Activated CD8-positive, alpha-beta memory T cell treated with anti-CD3 and anti-CD28 coated beads, Interleukin-2, amount 50 U/mL, for 1 hour (primary cell): ENCODE measurements at regions not wholly inside any gene's neighbourhood (a gene's known extent, or its start where the extent isn't known, plus 50 kb on each side); places are given as distances from the start of the nearest gene placed in this dataset.
A peak's percentile ranks its signal among the peaks of the same experiment; 100 is the strongest.

Source experiments
- DNase-seq: peaks from one replicate; pipeline ENCODE4 v3.0.0-alpha.2; 2020; ENCODE audit errors: extremely low read depth

DNA sequence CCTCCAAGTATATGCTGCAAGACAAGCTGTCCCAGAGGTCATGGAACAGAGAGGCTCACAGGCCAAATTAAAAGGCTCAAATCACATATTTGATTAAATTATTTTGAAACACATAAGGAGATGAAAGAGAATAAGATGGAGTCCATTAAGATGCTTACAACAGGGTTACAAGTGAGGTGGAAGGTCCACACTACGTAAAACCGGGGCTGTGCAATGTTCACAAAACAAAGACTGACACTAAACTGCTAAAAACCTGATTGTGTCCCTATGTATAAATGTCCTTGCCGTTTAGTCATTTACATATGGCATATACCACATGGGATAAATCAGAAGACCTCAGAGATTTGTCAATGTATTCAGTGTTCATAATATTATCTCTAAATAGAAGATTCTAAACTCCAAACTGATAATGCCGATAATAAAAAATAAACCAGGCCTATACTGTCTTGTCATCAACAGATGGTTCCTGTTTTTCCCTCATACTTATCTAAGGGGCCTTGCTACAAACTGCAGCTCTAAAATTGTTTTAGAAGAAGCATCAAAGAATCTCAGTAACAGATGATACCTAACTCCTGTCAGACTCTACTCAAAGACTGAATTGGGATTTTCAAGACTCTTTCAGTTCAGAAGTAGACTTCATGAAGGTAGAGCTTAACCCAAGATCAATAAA lies 51.8 kb upstream of the RIPOR2 start:
- no peak for DNase-seq

DNA sequence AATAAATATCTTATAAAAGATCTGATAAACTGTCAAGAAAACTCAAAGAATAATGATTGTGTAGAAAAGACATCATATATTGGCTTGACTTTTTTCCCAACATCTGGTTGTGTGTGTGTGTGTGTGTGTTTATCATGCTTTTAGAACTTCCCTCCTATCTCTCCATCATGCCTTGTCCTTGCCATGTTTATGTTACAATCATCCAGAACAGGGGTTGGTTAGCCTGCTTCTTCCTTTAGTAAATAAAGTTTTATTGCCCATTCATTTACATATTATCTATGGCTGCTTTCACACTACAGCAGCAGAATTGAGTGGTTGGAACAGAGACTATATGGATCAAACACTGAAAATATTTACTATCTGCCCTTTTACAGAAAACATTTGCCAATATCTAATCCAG lies 52.8 kb upstream of the RIPOR2 start:
- DNase-seq = no peak

DNA sequence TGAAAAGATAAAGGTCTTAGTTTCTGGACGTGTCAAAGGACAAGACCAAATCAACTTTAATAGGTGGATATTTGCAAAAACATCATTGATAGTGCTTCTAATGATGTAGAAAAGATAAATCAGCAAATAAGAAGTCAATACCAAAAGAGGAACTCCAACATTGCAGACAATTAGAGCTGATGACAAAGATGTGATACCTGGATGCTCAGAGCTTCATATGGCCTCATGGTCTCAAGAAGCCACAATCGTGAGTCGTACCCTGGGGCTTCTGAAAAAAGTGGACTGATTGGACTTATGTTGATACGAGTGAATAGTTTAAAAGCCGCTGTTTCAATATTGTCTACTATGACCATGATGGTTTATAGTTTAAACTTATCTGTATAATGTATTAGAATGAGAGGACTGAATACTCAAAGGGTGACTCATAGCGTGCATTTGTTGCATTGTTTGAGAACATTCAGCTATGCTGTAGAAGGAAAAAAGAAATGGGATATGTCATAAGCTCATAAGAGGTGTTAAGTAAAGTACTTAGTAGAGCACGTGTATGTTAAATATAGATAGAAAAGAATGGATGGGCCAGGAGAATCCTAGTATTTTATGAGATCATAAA lies 54.6 kb upstream of the RIPOR2 start:
- DNase-seq = no peak

- DNase-seq = no peak
Observed at GRCh38 chr6:24990944-24991809, 55.4 kb upstream of the RIPOR2 start.

DNA sequence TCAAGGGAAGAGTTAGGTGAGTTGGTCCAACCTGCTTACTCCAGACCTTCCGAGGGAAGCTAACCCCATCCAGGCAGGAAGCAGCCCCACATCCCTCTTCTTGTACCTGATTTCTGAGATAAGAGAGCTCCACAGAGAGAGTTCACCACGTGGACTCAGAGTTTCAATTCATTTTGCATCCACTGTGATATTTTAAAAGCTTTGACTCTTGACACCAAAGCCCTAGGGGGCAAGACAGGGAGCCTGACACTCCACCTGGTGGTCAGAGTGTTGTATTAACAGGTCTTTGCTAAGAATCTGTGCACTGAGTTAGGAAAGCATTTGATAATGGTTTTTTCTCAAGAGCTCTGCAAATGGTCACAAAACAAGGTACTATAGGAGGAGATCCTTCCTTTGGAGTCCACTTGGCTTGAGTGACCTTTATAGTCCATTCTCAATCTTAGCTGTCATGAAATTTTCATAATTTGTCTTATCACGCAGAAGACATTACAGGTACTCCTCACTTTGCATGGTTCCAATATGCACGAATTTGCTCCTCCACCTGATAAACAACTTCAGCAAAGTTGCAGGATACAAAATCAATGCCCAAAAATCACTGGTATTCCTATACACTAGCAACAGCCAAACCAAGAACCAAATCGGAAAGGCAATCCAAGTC lies 56.2 kb upstream of the RIPOR2 start:
- DNase-seq = peak; percentile 68

- DNase-seq = no peak
Observed at GRCh38 chr6:24994812-24995211, 59.1 kb upstream of the RIPOR2 start.

GRCh38 chr6:24995270-24995669 lies 59.5 kb upstream of the RIPOR2 start:
- DNase-seq = no peak

GRCh38 chr6:24996269-24996836 lies 60.6 kb upstream of the RIPOR2 start:
- no peak for DNase-seq

DNA sequence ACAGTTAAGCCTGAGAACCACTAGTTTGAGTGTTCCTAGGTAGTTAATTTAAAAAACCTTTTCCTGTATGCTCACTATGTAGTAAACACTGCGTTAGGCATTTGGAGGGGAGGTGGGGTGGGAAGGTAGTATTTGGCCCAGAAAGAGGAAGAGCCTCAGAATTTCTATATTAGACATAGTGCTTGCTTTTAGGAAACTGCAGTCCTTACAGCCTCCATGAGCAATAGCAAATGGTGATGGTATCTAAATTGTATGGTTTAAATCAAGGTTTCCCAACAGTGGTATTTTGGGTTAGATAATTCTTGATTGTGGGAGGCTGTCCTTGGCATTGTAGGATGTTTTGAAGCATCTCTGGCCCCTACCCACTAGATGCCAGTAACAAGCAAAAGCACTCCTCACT lies 61.5 kb upstream of the RIPOR2 start:
- DNase-seq = no peak

- DNase-seq = no peak
Observed at GRCh38 chr6:24997905-24998304, 62.1 kb upstream of the RIPOR2 start.

DNA sequence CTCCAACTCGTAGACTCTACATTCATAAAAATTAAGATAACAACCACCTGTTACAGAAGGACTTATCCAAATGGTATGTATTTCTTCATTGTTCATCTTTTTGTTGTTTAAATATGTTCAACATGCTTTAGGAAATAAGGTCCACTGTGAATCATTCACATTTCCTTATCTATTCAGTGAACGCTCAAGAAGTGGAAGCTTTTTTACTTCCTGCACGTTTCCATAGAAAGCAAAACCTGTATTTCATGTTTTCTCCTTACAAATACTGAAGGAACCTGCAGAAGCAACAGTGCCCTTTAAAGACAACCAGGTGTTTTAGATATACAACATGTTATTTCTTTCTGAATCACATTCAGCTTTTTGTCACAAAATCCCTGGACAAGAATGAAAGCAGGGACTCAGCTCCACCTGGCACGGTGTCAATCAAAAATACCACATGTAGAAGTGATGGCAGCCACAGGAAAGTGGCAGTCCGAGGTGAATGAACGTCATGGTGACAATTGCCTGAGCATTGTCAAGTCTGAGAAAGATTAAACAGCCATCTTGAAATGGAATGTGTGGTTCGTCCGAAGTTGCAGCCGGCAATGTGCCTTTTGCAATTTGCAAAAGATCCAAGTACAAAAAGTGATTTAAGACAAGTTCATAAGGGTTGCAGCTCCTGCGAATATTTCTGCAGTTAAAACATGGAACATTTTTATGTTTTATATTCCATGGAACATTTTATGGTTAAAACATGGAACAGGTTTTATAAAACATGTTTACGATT lies 66.7 kb upstream of the RIPOR2 start:
- no peak for DNase-seq

DNA sequence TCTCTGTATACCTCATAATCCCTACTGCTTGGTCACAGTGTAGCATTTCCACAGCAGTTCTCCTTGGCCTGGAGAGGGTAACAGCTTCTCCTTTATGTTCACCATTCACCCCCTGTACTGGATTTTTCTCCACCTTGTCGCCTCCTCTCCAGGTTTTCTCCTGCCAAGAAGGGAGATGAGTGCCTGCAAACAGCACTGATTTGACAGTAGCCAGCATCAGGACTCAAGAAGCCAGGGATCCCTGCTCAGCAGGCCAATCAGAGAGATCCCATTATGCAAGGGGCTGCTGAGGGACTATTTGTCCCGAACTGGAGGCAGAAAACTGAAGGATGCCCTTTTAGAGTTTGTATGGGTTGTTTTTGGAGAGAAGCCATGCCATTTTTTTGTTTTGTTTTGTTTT lies 68.6 kb upstream of the RIPOR2 start:
- no peak for DNase-seq

DNA sequence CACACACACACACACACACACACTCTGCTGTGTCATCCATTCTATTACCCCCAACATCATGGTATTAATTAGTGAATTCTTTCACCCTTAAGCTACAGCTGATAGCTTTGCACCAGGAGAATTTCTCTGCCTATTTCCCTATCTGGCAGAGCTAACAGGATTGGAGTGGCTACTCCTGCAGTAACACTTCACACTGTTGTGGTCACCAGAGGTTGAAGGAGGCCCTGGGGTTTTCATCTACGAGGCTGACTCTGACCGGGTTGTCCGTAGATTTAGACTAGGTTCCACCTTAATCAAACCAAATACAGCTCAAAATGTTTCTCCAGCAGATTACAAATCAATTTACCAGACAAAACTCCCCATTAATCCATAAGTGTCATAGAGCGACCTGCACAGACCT lies 69.2 kb upstream of the RIPOR2 start:
- DNase-seq = no peak

DNA sequence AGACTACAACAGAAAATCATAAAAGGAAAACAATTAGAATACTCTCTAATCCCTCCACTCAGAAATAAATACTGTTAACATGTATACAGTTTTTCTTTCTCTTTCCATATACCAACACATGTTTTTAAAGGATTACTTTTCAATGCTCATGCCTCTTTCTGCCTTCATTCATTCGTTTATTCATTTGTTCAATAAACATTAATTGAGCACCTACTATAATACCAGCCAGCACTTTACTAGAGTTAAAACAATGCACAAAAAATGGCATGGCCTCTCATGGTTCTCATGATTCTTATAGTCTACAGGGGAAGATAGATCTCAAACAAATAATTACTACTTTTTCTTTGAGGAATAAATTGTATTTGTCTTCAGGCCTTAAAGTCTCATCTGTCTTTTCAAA lies 70.3 kb upstream of the RIPOR2 start:
- no peak for DNase-seq

GRCh38 chr6:25006565-25007001 lies 70.8 kb upstream of the RIPOR2 start:
- no peak for DNase-seq

DNA sequence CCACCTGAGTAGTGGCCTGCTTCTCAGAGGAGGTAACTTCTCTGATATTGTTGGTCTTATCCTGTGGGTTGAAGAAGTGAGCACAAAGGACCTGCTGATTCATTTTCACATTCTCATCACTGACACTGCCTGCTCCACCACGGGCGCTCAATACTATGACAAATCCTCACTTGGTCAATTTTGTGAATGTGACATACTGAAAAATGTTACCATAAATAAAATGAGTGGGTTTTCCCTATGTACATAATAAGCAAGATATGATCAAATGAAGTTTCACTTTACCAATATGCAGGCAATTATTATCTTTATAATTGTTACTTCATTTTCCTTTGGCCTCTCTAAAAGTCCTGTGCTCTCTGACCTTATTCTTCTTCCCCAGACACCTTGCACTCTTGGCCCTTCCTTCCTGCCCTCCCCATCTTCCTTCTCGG lies 71.5 kb upstream of the RIPOR2 start:
- DNase-seq = no peak

DNA sequence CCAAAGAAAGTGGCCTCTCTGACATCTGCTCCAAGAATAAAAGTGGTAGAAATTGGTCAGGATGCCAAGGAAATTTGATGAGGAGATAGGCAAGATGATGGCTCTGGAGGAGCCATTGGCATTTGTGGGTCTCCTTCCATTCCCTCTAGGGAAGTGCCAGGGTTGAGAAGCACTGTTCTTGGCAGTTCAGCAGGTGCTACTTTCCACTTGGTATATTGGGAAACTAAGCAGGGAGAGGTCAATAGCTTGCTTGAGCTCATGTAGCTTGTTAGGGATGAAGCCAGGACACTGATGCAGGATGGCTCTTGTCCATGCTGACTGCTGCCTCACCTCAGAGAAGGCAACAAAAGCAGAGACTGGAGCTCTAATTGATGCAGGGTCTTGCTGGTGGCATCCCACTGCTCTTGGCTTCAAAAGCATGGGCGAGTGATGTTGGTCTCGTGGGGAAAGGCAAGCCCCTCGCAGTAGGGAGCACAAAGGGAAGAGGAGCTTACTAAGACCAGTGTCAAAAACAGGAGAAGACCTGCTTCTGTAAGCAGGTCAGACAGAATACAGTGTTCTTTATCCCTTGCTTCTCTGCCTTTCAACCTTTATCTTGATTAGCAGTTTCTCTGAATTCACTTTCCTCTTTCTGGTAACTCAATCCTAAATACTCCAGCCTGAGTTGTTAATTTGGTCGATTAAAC lies 73.1 kb upstream of the RIPOR2 start:
- no peak for DNase-seq

GRCh38 chr6:25009393-25009710 lies 73.6 kb upstream of the RIPOR2 start:
- DNase-seq = no peak

- no peak for DNase-seq
Observed at GRCh38 chr6:25010176-25010575, 74.4 kb upstream of the RIPOR2 start.

- no peak for DNase-seq
Observed at GRCh38 chr6:25010902-25011625, 75.3 kb upstream of the RIPOR2 start.
